NCI-H187 (cell line): ENCODE measurements at regions not wholly inside any gene's neighbourhood (a gene's known extent, or its start where the extent isn't known, plus 50 kb on each side); places are given as distances from the start of the nearest gene placed in this dataset.
"Not testable (repeated sequence)": the region's sequence is repeated elsewhere in the genome, so short reads cannot be mapped to it uniquely, and the experiment has no call there.

Experiments
- DNase-seq, 2 experiments: peaks; one replicate each; lab custom pipeline; 2025; lab: John Stamatoyannopoulos, UW

DNA sequence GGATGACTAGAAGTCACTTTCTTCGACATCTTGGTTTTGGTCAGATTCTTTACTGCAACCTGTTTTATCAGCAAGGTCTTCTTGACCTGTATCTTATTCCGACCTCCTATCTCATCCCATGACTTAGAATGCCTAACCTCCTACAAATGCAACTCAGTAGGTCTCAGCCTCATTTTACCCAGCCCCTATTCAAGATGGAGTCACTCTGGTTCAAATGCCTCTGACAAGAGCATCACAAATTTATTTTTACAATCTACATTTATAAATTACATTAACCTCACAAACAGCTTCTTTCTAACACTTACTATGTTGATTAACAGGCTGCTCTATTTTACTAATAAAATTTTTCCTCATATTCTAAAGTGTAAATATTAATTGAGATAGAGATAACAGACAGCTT lies 867.0 kb upstream of the CNTN5 start:
- no peak for DNase-seq

DNA sequence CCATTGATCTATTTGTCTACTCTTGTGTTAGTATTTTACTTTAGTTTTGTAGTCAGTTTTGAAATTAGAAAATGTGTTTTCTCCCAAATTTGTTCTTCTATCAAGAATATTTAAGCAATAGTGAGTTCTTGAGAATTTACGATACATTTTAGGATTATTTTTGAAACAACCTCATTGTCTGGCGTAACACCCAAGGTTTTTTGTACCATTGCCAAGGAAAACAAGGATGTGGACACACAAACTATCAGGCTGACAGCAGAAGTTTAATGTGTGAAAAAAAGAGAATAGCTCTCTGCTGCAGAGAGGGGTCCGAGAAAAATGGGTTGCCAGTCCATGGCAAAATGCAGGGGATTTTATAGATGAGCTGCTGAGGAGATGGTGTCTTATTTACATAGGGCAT lies 865.1 kb upstream of the CNTN5 start:
- no peak for DNase-seq

- no peak for DNase-seq
These were observed 842.8 kb upstream of the CNTN5 start for GRCh38 chr11:98177925-98178324.

GRCh38 chr11:98180511-98180910 lies 840.2 kb upstream of the CNTN5 start:
- no peak for DNase-seq

DNA sequence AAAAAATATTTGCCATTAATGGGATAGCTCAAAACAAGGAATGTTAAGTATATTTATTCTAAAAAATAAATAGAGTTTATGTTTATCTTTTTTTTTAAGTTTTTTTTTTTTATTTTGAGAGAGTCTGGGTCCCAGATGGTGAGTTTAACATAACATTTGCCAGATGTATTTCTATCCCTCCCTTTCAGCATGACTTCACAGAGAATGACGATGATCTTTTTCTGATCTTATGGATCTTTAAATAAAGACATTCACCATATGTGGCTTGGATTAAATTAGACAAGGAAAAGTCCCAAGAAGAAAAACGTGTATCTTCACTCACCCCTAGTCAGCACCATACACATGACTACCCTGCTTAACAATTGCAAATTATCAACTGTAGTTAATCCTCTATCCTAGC lies 839.8 kb upstream of the CNTN5 start:
- DNase-seq = no peak

DNA sequence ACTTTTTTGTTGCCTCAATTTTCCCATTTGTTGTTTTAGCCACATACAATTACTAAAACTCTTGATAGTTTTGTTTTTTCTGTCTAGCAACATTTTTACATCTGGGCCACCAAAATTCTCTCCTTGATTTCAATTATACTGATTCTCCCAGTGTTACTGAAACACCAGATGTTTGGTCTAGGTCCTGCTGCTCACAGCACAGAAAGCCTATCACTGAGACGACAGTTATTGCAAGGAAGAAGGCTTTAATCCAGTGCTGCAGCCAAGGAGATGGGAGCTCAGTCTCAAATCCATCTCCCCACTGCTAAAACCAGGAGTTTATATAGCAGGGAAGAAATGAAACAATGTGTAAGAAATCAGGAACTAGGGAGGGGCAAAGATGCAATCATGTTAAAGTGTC lies 837.7 kb upstream of the CNTN5 start:
- DNase-seq = no peak

DNA sequence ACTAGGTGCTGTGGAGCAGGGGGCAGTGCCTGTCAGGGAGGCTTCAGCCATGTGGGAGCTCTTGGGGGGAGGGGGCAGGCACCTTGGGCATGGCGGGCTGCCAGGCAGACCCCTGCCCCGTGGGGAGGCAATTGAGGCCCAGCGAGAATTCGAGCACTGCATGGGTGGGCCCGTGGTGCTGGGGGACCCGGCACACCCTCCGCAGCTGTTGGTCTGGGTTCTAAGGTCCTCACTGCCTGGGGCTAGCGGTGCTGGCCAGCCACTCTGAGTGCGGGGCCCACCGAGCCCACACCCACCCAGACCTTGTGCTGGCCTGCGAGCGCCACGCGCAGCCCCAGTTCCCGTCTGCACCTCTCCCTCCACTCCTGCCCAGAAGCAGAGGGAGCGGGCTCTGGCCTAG lies 835.5 kb upstream of the CNTN5 start:
- no peak for DNase-seq

- DNase-seq = no peak
These were observed 826.1 kb upstream of the CNTN5 start for GRCh38 chr11:98194611-98195010.

DNA sequence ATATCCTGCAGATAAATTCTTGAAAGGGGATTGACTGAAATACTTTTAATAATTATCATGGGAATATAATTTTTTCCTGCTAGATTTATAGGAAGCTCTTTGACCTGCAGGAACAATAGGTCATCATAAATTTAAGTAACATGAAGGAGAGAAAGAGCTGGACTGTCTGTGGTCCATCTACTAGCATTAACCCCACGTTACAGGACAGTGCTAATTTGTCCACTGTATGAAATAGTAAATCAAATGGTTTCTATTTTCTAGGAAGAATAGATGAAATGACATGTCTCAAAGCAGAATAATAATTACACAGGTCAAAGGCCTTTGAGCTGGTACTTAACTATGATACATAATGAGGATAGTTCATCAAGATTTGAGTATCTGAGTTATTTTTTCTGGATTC lies 825.4 kb upstream of the CNTN5 start:
- DNase-seq = no peak

DNA sequence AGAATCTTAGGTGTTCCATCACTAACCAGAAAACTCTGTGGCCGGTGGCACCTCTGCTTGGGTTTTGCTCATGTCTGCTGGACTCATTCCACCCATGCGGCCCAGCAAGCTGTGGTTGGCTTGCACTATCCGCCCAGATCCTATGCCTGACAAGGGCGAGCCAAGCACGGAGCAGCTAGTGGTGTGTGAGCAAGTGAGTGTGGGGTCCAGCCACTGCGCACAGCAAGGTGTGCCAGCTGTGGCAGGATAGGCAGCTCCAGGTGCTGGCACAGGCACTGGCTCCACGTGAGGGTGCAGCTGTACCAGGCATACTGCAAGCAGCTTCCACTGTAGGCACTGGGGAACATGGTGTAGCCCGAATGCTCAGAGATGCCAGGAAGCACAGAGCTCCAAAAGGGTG lies 813.7 kb upstream of the CNTN5 start:
- DNase-seq = no peak

DNA sequence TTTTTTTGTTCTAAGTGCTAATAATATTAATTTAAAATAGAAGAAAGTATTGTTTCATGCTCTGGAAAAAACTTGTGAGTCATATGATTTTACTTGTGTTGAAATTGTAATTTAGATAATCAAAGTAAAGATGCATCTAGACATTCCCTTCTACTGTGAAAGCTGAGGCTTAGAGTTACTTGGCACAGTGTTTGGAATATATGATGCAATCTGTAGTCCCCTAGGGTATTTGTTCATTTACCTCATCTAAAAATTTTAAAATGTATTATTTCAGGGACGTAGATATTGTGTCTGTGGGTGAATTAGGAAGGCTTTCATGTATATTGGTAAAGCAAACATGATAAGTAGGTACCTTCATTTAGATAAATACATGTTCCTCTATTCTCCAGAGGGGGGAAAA lies 793.5 kb upstream of the CNTN5 start:
- DNase-seq = no peak

DNA sequence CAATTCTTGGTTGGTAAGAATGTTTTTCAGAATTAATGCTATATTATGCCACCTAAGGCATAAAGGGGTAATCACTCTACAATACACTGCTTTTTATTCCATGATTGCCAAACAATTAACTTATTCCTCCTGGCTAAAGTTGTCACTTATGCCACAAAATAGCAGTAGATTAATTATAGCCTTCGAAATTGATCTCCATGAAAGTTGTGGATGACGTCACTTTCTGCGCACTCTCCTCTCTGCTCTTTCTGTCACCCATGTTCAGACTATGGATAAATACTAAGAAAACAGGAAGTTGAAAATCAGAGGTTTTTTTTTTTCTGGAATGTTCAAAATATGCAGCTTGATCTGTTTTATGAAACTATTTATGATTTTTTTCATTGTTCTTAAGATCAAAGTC lies 790.1 kb upstream of the CNTN5 start:
- DNase-seq = no peak

DNA sequence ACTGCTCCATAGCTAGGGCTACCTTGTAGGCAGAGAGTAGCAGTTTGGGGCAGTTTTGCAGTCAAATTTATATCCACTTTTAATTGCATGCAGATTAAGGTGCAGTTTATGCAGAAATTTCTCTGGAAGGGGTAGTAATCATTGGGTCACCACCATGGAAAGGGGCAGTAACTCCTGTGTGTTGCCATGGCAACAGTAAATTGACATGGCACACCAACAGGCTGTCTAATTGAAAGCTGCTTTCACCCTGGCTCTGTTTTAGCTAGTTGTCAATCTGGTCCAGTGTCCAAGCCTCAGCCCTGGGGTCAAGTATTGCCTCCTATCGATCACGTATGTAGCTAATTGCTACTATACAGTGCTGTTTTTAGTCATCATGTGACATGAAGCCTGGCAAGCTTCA lies 786.1 kb upstream of the CNTN5 start:
- no peak for DNase-seq

- no peak for DNase-seq
These were observed 776.9 kb upstream of the CNTN5 start for GRCh38 chr11:98243897-98244296.

DNA sequence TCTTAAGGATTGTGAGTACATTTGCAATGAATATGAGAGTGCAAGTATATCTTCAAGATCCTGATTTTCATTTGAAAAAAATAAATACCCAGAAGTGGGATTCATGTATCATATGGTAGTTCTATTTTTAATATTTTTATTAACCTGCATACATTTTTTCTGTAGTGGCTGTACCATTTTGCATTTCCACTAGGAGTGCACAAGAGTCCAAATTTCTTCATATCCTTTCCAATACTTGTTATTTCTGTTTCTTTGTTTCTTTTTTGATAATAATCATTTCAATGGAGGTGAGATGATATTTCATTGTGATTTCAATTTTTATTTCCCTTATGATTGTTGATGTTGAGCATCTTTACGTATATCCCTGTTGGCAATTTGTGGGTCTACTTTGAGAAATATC lies 759.8 kb upstream of the CNTN5 start:
- no peak for DNase-seq

DNA sequence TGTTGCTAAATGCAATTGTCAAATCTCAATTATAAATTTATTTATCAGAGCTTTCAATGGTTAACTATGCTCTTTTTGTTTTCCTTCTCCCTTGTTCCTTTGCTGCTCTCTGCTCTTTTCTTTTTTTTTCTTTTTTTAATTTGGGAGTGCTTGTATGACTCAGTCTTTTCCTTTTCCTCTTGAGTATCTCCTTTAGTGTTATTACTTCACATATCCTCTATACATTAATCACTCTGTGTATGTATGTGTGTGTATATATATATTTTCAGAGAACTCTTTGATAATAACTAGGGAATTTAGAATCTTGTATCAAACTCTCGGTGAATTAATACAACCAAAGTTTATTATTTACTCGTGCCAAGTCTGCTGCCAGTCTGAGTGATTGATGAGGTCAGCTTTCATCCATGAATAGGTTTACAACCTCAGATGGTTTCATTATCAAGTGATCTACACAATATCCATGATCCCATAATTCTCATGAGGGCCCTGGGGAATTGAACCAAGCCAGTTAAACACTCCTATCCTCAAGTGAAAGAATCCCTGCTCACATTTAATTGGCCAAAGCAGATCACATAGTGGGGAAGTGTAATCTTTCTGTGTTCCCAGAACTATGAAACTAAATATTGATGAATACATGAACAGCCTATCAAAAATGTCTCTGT lies 743.4 kb upstream of the CNTN5 start:
- DNase-seq = no peak

- DNase-seq = no peak
These were observed 731.0 kb upstream of the CNTN5 start for GRCh38 chr11:98289617-98290263.

DNA sequence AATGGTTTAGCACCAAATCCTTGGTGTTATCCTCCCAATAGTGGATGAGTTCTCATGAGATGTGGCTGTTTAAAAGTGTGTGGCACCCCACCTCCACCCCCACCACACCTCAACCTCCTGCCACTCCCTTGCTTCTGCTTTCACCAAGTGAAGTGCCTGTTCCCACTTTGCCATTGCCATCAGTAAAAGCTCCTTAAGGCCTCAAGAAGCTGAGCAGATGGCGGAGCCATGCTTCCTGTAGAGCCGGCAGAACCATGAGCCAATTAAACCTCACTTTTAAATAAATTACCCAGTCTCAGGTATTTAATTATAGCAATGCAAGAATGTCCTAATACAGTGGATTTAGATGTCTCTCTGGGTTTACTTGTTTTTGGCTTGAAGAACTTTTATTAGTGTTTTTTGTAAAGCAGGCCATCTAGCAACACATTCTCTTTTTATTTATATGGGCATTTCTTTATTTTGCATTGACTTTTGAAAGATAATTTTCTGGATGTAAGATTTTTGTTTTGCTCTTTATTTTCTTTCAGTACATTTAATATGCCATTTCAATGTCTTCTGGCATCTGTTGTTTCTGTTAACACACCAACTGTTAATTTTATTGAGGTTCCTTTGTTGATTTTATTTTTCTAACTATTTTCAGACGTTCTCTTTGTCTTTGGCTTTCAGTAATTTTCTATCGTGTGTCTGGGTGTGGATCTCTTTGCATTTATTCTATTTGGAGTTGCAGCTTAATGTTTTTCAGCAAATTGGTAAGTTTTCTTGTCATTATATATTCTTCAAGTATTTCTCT lies 724.5 kb upstream of the CNTN5 start:
- DNase-seq = no peak

GRCh38 chr11:98300719-98301118 lies 720.0 kb upstream of the CNTN5 start:
- DNase-seq = no peak

DNA sequence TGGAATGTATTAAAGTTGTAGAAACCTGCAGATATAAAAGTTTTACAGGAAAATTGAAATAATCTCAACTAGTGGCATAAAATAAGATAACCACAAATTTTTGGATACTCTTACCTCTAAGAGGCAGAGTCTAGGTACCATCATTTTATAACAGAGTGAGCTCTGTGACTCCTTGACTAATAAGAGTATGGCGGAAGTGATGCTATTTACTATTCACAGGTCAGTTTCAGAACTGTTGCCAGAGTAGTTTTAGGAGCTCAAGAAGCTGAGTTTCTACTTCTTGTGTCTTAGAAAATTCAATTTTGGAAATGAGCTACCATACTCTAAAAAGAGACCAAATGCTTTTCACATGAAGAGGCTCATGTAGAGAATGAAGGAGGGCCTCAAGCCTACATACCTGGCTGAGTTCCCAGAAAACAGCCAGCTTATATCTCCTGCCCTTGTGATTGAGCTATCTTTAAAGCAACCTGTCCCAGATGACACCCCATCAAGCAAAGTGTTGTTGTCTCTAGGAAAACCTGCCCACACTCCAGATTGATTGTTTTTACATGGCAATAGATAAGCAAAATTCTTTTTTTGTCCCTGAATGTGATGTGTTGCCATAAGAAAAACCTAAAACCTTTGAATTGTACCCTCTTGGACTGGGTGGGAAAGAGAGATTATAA lies 712.8 kb upstream of the CNTN5 start:
- no peak for DNase-seq

DNA sequence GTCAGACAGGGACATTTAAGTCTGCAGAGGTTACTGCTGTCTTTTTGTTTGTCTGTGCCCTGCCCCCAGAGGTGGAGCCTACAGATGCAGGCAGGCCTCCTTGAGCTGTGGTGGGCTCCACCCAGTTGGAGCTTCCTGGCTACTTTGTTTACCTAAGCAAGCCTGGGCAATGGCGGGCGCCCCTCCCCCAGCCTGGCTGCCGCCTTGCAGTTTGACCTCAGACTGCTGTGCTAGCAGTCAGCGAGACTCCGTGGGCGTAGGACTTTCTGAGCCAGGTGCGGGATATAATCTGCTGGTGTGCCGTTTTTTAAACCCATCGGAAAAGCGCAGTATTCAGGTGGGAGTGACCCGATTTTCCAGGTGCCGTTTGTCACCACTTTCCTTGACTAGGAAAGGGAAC lies 690.4 kb upstream of the CNTN5 start:
- not testable (repeated sequence) for DNase-seq

- no peak for DNase-seq
These were observed 662.2 kb upstream of the CNTN5 start for GRCh38 chr11:98358551-98358950.

DNA sequence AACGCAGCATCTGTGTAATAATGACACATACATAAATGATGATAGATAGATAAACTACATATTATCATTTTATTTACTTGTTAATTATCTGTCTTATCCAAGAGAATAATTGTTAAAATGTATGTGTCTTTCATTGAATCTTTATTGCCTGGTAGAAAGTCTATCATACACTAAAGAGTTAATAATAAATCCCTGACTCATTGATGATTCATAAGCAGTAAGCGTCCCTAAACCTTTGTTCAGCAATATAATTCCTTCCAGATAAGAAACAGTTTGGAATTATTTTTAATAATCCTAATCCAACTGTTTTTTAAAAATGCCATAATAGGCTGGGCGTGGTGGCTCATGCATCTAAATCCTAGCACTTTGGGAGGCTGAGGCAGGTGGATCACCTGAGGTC lies 655.6 kb upstream of the CNTN5 start:
- DNase-seq = no peak
